HepG2 (cell line): ENCODE measurements at regions not wholly inside any gene's neighbourhood (a gene's known extent, or its start where the extent isn't known, plus 50 kb on each side); places are given as distances from the start of the nearest gene placed in this dataset.

Experiments
- ATAC-seq: fragments of 200-7000 bp; cut with Tn5 transposase; 3 replicates; pipeline ENCODE4 v1.9.1; 2020; ENCODE audit warnings: mild to moderate bottlenecking, moderate library complexity
- BruUV-seq: library from RNA; stranded (reverse); fragments of 400-500 nt; replicated peaks from 2 replicates; lab custom pipeline; 2021; lab: Mats Ljungman, UMichigan
- CTCF ChIA-PET: fragments of 300-600 bp; formaldehyde crosslinking; extraction: SDS; loops from one replicate; lab custom pipeline; 2021; ENCODE audit warnings: low total read pairs, inconsistent platforms, low intra/inter-chr PET ratio; lab: Yijun Ruan, JAX
- POLR2A ChIA-PET: fragments of 350-600 bp; sonication (Branson Sonifier 250); formaldehyde crosslinking; loops from one replicate; lab custom pipeline; 2020; ENCODE audit warnings: antibody characterized with exemption, inconsistent platforms; lab: Yijun Ruan, JAX
- DNase-seq: peaks from one replicate; pipeline ENCODE4 v3.0.0-alpha.2; 2015; ENCODE audit warnings: low spot score
- FAIRE-seq: peaks from 3 replicates; lab custom pipeline; 2011; peaks lifted over from hg19 to GRCh38; lab: Jason Lieb, UNC
- H2AFZ ChIP-seq: one replicate; pipeline ENCODE4 v1.6.1; 2011; ENCODE audit warnings: low read length, inconsistent platforms
- H3K27ac ChIP-seq: fragments of 300-600 bp; 3 replicates; pipeline ENCODE4 v1.8.0; 2011; ENCODE audit warnings: mixed run types, mild to moderate bottlenecking, mixed read lengths, low read length, inconsistent platforms; ENCODE audit not compliant: insufficient read depth; ENCODE audit errors: extremely low read length
- H3K27me3 ChIP-seq, 2 experiments: fragments of 200-600 bp in 1 of 2; 2 replicates in 1 of 2; 3 replicates in 1 of 2; pipeline versions ENCODE4 v1.6.0 to v1.8.0; 2011; ENCODE audit warnings: low read length in 2 of 2, mild to moderate bottlenecking in 2 of 2, moderate library complexity in 2 of 2, inconsistent platforms in 1 of 2; ENCODE audit not compliant: insufficient read depth in 2 of 2, control insufficient read depth in 1 of 2
- H3K36me3 ChIP-seq, 2 experiments: fragments of 200-600 bp in 1 of 2; replicated peaks in 1 of 2; 2 replicates in 1 of 2; 3 replicates in 1 of 2; pipeline versions ENCODE4 v1.5.1 to v1.8.0; 2011; ENCODE audit warnings: low read length in 2 of 2, inconsistent platforms in 1 of 2; ENCODE audit not compliant: insufficient read depth in 2 of 2, control insufficient read depth in 1 of 2
- H3K4me1 ChIP-seq: 2 replicates; pipeline ENCODE4 v1.5.1; 2012; ENCODE audit warnings: low read length, inconsistent platforms; ENCODE audit not compliant: insufficient read depth
- H3K4me2 ChIP-seq: 2 replicates; pipeline ENCODE4 v1.6.0; 2011; ENCODE audit warnings: low read depth, low read length, inconsistent platforms
- H3K4me3 ChIP-seq, 3 experiments: fragments of 200-600 bp in 1 of 3; sonication (generic), shearing (Covaris generic) in 1 of 3; replicated peaks in 1 of 3; 2 replicates each; pipeline ENCODE4 v1.5.1; 2011 to 2016; ENCODE audit warnings: low read length in 3 of 3, inconsistent platforms in 2 of 3, low read depth in 2 of 3, mild to moderate bottlenecking in 2 of 3, control low read depth in 1 of 3, mixed read lengths in 1 of 3; ENCODE audit not compliant: insufficient read depth in 1 of 3
- H3K79me2 ChIP-seq: one replicate; pipeline ENCODE4 v1.6.1; 2011; ENCODE audit warnings: low read length, inconsistent platforms; ENCODE audit not compliant: insufficient read depth
- H3K9ac ChIP-seq: 2 replicates; pipeline ENCODE4 v1.6.0; 2011; ENCODE audit warnings: mild to moderate bottlenecking, low read depth, low read length, inconsistent platforms; ENCODE audit not compliant: insufficient read depth
- H3K9me3 ChIP-seq: 2 replicates; pipeline ENCODE4 v1.5.1; 2012; ENCODE audit warnings: mild to moderate bottlenecking, low read length
- H4K20me1 ChIP-seq: 2 replicates; pipeline ENCODE4 v1.6.0; 2011; ENCODE audit warnings: inconsistent platforms, mild to moderate bottlenecking, low read length, moderate library complexity; ENCODE audit not compliant: insufficient read depth
- ETV5 ChIP-seq: IDR thresholded peaks from 2 replicates; pipeline ENCODE4 v1.6.1; 2018; ENCODE audit warnings: missing biosample characterization, missing genetic modification reagents, inconsistent platforms, borderline replicate concordance
- FOSL1 ChIP-seq: sonication (generic); formaldehyde crosslinking; IDR thresholded peaks from 2 replicates; pipeline ENCODE4 v1.9.0; 2021; ENCODE audit warnings: missing genetic modification reagents, borderline replicate concordance
- FOSL2 ChIP-seq: sonication (generic); formaldehyde crosslinking; IDR thresholded peaks from 2 replicates; pipeline ENCODE4 v1.4.0; 2020; ENCODE audit warnings: missing genetic modification reagents
- KAT7 ChIP-seq: IDR thresholded peaks from 2 replicates; pipeline ENCODE4 v1.6.1; 2018; ENCODE audit warnings: borderline replicate concordance, missing compliant biosample characterization
- NFIC ChIP-seq: IDR thresholded peaks from 2 replicates; pipeline ENCODE4 v1.6.1; 2012; ENCODE audit warnings: mild to moderate bottlenecking, low read length, inconsistent platforms
- POLR2A ChIP-seq, 2 experiments: IDR thresholded peaks; 2 replicates each; pipeline ENCODE4 v1.6.1; 2011; ENCODE audit warnings: low read depth in 2 of 2, low read length in 2 of 2, mild to moderate bottlenecking in 1 of 2, moderate library complexity in 1 of 2; ENCODE audit not compliant: insufficient read depth in 1 of 2
- RARA ChIP-seq: IDR thresholded peaks from 2 replicates; pipeline ENCODE4 v1.6.1; 2016; ENCODE audit warnings: missing genetic modification reagents, missing compliant biosample characterization
- RNF2 ChIP-seq: fragments of 450-650 bp; conservative IDR thresholded peaks from 2 replicates; pipeline ENCODE4 v1.6.1; 2016; ENCODE audit warnings: low read depth
- SMARCC2 ChIP-seq: fragments of 450-650 bp; IDR thresholded peaks from 2 replicates; pipeline ENCODE4 v1.6.1; 2017; ENCODE audit warnings: antibody characterized with exemption, mild to moderate bottlenecking
- STAG1 ChIP-seq: sonication (generic); formaldehyde crosslinking; IDR thresholded peaks from 2 replicates; pipeline ENCODE4 v1.4.0; 2020; ENCODE audit warnings: missing genetic modification reagents
- TGIF2 ChIP-seq: IDR thresholded peaks from 2 replicates; pipeline ENCODE4 v1.6.1; 2016; ENCODE audit warnings: control low read depth, missing compliant biosample characterization
- ZNF253 ChIP-seq: sonication (generic); formaldehyde crosslinking; IDR thresholded peaks from 2 replicates; pipeline ENCODE4 v1.8.0; 2022; ENCODE audit warnings: mild to moderate bottlenecking, missing genetic modification reagents, borderline replicate concordance
- ZNF510 ChIP-seq: sonication (generic); formaldehyde crosslinking; IDR thresholded peaks from 2 replicates; pipeline ENCODE4 v1.4.0; 2020; ENCODE audit warnings: low read depth, mild to moderate bottlenecking, missing genetic modification reagents
- ZNF780A ChIP-seq: sonication (generic); formaldehyde crosslinking; IDR thresholded peaks from 2 replicates; pipeline ENCODE4 v1.8.0; 2022; ENCODE audit warnings: mild to moderate bottlenecking, missing genetic modification reagents, moderate library complexity
- ZNF878 ChIP-seq: sonication (generic); formaldehyde crosslinking; IDR thresholded peaks from 2 replicates; pipeline ENCODE4 v1.8.1; 2023; ENCODE audit warnings: mild to moderate bottlenecking, missing genetic modification reagents, moderate library complexity
- WGBS: methylation state at CpG from one replicate; pipeline ENCODE4 v1.1.6; 2017; ENCODE audit warnings: low lambda C conversion rate; 5-methylcytosine and 5-hydroxymethylcytosine counted together
- in situ Hi-C: cut with HindIII; loops from 2 replicates; pipeline ENCODE4 v1.10.0; 2017; ENCODE audit warnings: low pct_unique_long_range_greater_than_20kb; ENCODE audit not compliant: extremely low pct_ligation_motif_present
- intact Hi-C: fragments of 100-400 bp; cut with micrococcal nuclease; formaldehyde crosslinking; loops from one replicate; pipeline ENCODE4 v1.10.0; 2022; ENCODE audit not compliant: unreplicated experiment
- TF ChIP-seq, protein P1 (sequence below): sonication (generic); formaldehyde crosslinking; IDR thresholded peaks from 2 replicates; pipeline ENCODE4 v1.8.0; 2022; ENCODE audit warnings: missing genetic modification reagents, low read depth, mild to moderate bottlenecking, borderline replicate concordance
- TF ChIP-seq, protein P2 (sequence below): sonication (generic); formaldehyde crosslinking; IDR thresholded peaks from 2 replicates; pipeline ENCODE4 v1.4.0; 2020; ENCODE audit warnings: mild to moderate bottlenecking, low read depth, missing genetic modification reagents
- TF ChIP-seq, protein P3 (sequence below): sonication (generic); formaldehyde crosslinking; IDR thresholded peaks from 2 replicates; pipeline ENCODE4 v1.4.0; 2020; ENCODE audit warnings: mild to moderate bottlenecking, missing genetic modification reagents
- TF ChIP-seq, protein P4 (sequence below): sonication (generic); formaldehyde crosslinking; IDR thresholded peaks from 2 replicates; pipeline ENCODE4 v1.4.0; 2020; ENCODE audit warnings: missing genetic modification reagents, borderline replicate concordance

DNA sequence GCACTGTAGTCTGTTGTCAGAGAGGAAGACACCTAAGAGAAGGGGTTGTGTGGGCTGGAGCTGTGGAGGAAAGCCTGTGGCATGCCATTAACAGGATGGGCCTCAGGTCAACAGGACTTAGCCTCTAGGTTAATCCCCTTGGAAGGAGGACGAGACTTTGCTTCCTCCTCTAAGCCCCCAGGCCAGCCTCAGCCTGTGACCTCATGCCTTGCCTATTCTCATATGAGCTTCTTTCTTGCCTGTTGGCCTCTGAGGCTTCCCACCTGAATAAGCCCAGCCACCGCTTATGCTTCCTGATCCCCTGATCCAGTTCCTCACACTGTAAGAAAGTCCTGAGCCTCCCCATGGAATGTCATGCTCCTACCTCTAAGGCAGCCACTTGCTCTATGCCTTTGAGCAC, 52.2 kb upstream of the TBC1D21 start:
- in situ Hi-C loops, result no loop called here
- CTCF ChIA-PET, result no interaction called here
- TF ChIP-seq TGIF2 (CRISPR knock-in tag) (no peak), KAT7 (no peak), POLR2A (IDR thresholded peaks at IDR 0.05; ENCODE audit: insufficient read depth in 1 of 2, low read depth in 2 of 2, low read length in 2 of 2) (no peak), ZNF878 (no peak), SMARCC2 (no peak), FOSL1 (no peak), RNF2 (no peak), FOSL2 (no peak), ZNF253 (no peak), ZNF780A (no peak), ZNF510 (CRISPR knock-in tag) (no peak)
- TF ChIP-seq, protein P1, sequence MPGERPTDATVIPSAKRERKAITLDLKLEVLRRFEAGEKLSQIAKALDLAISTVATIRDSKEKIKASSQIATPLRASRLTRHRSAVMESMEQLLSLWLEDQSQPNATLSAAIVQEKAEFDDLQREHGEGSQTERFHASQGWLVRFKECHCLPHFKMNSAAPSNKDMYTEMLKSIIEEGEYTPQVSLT, result no peak
- TF ChIP-seq, all 625 proteins: peak for 0
- no peaks in the 10 kb centered on the region for H3K79me2 ChIP-seq
- no peak overlapping the region for H3K4me3 ChIP-seq
- no peak overlapping the region for H3K9ac ChIP-seq
- ATAC-seq (no peak), DNase-seq (no peak), FAIRE-seq (no peak)
- intact Hi-C loops, result no loop called here
- H3K4me1 ChIP-seq, result no peaks in the 10 kb centered on the region
- 28% methylated on average over 2 of the region's 2 CpGs for WGBS
- H3K36me3 ChIP-seq, result no peaks in the 10 kb centered on the region
- no peak overlapping the region for H3K27ac ChIP-seq
- no peaks in the 10 kb centered on the region for H4K20me1 ChIP-seq
- POLR2A ChIA-PET, result no interaction called here
- no TSS peak for BruUV-seq
- no peaks in the 10 kb centered on the region for H3K9me3 ChIP-seq
- peaks cover 1 to 21% of the 10 kb centered on the region in 2 experiments; a peak in 2 of 5 replicates for H3K27me3 ChIP-seq
- no peak overlapping the region for H3K4me2 ChIP-seq
- H2AFZ ChIP-seq, result no peak overlapping the region

DNA sequence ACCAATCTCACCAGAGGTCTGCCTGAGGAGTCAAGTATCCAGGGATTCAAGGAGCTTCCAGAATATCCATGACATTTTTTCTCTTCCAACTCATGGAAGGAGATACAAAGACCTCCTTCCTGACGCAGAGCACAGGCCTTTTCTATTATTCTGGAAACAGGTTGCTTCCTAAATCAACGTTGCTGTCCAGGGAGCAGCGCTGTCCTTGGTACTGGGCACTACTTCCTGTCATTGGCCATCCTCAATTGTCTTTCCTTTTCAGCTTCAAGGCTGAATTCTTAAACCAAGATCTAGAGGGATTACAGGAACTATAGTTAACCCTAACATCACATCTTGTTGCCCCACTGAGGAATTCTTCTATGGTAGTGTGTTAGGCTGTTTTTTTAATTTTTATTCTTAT, 50.4 kb upstream of the TBC1D21 start:
- in situ Hi-C loops, result no loop called here
- CTCF ChIA-PET, result no interaction called here
- POLR2A ChIA-PET, result no interaction called here
- TF ChIP-seq, protein P2, sequence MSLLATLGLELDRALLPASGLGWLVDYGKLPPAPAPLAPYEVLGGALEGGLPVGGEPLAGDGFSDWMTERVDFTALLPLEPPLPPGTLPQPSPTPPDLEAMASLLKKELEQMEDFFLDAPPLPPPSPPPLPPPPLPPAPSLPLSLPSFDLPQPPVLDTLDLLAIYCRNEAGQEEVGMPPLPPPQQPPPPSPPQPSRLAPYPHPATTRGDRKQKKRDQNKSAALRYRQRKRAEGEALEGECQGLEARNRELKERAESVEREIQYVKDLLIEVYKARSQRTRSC (CRISPR knock-in tag), result no peak
- TF ChIP-seq, protein P3, sequence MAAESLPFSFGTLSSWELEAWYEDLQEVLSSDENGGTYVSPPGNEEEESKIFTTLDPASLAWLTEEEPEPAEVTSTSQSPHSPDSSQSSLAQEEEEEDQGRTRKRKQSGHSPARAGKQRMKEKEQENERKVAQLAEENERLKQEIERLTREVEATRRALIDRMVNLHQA (CRISPR knock-in tag), result no peak
- no peak for TF ChIP-seq STAG1 (CRISPR knock-in tag)
- peak; percentile 23; the same call in 1 of the 2 replicates for TF ChIP-seq ETV5 (CRISPR knock-in tag)
- no peak for TF ChIP-seq NFIC
- TF ChIP-seq RARA (CRISPR knock-in tag), result 0 out of 2 replicates have a peak, but pooled peaks have one; percentile 25
- TF ChIP-seq, protein P4, sequence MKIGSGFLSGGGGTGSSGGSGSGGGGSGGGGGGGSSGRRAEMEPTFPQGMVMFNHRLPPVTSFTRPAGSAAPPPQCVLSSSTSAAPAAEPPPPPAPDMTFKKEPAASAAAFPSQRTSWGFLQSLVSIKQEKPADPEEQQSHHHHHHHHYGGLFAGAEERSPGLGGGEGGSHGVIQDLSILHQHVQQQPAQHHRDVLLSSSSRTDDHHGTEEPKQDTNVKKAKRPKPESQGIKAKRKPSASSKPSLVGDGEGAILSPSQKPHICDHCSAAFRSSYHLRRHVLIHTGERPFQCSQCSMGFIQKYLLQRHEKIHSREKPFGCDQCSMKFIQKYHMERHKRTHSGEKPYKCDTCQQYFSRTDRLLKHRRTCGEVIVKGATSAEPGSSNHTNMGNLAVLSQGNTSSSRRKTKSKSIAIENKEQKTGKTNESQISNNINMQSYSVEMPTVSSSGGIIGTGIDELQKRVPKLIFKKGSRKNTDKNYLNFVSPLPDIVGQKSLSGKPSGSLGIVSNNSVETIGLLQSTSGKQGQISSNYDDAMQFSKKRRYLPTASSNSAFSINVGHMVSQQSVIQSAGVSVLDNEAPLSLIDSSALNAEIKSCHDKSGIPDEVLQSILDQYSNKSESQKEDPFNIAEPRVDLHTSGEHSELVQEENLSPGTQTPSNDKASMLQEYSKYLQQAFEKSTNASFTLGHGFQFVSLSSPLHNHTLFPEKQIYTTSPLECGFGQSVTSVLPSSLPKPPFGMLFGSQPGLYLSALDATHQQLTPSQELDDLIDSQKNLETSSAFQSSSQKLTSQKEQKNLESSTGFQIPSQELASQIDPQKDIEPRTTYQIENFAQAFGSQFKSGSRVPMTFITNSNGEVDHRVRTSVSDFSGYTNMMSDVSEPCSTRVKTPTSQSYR, result peak; percentile 32; the same call in 1 of the 2 replicates

More for the DNA sequence above, 50.4 kb upstream of the TBC1D21 start:
- no peak for FAIRE-seq
- BruUV-seq, result no TSS peak
- Histone ChIP-seq H2AFZ (no peak overlapping the region), H3K9ac (no peak overlapping the region), H4K20me1 (no peaks in the 10 kb centered on the region), H3K27ac (no peak overlapping the region), H3K27me3 (peaks cover 1 to 14% of the 10 kb centered on the region in 2 experiments; a peak in 2 of 5 replicates), H3K4me1 (no peaks in the 10 kb centered on the region), H3K4me3 (no peak overlapping the region), H3K36me3 (no peaks in the 10 kb centered on the region), H3K9me3 (no peaks in the 10 kb centered on the region), H3K79me2 (no peaks in the 10 kb centered on the region), H3K4me2 (no peak overlapping the region)
- 4% methylated on average over 3 of the region's 3 CpGs for WGBS
- no peak for DNase-seq
- intact Hi-C loops, result no loop called here
- no peak for ATAC-seq
